DND-41 (cell line): ENCODE measurements at regions not wholly inside any gene's neighbourhood (a gene's known extent, or its start where the extent isn't known, plus 50 kb on each side); places are given as distances from the start of the nearest gene placed in this dataset.

ENCODE experiments used
- CTCF ChIP-seq: IDR thresholded peaks from 2 replicates; pipeline ENCODE4 v1.5.1; 2012; ENCODE audit warnings: borderline replicate concordance, low read length, moderate library complexity, mild to moderate bottlenecking; ENCODE audit not compliant: poor library complexity, severe bottlenecking; ENCODE audit errors: extremely low read depth
- EZH2 ChIP-seq: IDR thresholded peaks from 3 replicates; pipeline ENCODE4 v1.6.1; 2012; ENCODE audit warnings: borderline replicate concordance, low read depth, mild to moderate bottlenecking, moderate library complexity, low read length, inconsistent platforms; ENCODE audit not compliant: severe bottlenecking

GRCh38 chr14:61196034-61196433 is 85.1 kb downstream of the TMEM30B start:
- TF ChIP-seq EZH2 (no peak), CTCF (no peak)
